H1 (cell line): ENCODE measurements at regions not wholly inside any gene's neighbourhood (a gene's known extent, or its start where the extent isn't known, plus 50 kb on each side); places are given as distances from the start of the nearest gene placed in this dataset.

Experiments
- KDM5A ChIP-seq: fragments of 200-600 bp; IDR thresholded peaks from 2 replicates; pipeline ENCODE4 v1.7.1; 2012; ENCODE audit warnings: mild to moderate bottlenecking, low read length, inconsistent platforms, mixed read lengths
- POLR2AphosphoS5 ChIP-seq: IDR thresholded peaks from 2 replicates; pipeline ENCODE4 v1.6.1; 2011; ENCODE audit warnings: low read depth, low read length
- RBBP5 ChIP-seq: IDR thresholded peaks from 2 replicates; pipeline ENCODE4 v1.7.1; 2012; ENCODE audit warnings: low read depth, mild to moderate bottlenecking, inconsistent platforms, low read length, moderate library complexity, borderline replicate concordance
- TAF1 ChIP-seq: IDR thresholded peaks from 2 replicates; pipeline ENCODE4 v1.6.1; 2011; ENCODE audit warnings: mild to moderate bottlenecking, low read depth, low read length
- YY1 ChIP-seq: IDR thresholded peaks from 2 replicates; pipeline ENCODE4 v1.6.1; 2011; ENCODE audit warnings: low read depth, mild to moderate bottlenecking, low read length
- ZNF274 ChIP-seq: IDR thresholded peaks from 2 replicates; pipeline ENCODE4 v1.7.0; 2012; ENCODE audit warnings: low read length, borderline replicate concordance; ENCODE audit errors: extremely low read depth
- TF ChIP-seq, protein P1 (sequence below), 3 experiments: IDR thresholded peaks; 1 replicate in 2 of 3; 2 replicates in 1 of 3; pipeline versions ENCODE4 v1.5.1 to v1.6.1; 2011; ENCODE audit warnings: low read length in 3 of 3, mild to moderate bottlenecking in 3 of 3, inconsistent platforms in 2 of 3, low read depth in 1 of 3, moderate library complexity in 1 of 3; ENCODE audit not compliant: insufficient read depth in 1 of 3; ENCODE audit errors: control extremely low read depth in 1 of 3
- TF ChIP-seq, protein P2 (sequence below): IDR thresholded peaks from 2 replicates; pipeline ENCODE4 v1.6.1; 2011; ENCODE audit warnings: low read length, improper control_type of control experiment

DNA sequence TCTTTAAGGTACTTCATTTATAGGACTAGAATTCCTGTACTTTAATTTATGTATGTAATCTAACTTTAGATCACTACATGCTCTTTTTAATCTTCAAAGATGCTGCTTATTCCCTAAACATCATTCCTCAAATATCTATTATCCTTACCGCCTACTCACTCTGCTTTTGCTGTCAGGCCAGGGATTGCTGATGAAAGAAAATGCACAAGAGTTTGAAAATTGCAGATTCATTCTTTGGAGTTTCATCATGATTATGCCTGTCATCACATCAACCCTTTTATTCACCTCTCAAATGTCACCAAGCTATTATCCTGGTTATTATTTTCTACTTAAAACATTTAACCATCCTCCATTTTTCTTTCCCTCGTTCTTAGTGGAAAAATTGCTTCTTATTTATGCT lies 802.7 kb downstream of the METTL15 start:
- TF ChIP-seq, protein P1, sequence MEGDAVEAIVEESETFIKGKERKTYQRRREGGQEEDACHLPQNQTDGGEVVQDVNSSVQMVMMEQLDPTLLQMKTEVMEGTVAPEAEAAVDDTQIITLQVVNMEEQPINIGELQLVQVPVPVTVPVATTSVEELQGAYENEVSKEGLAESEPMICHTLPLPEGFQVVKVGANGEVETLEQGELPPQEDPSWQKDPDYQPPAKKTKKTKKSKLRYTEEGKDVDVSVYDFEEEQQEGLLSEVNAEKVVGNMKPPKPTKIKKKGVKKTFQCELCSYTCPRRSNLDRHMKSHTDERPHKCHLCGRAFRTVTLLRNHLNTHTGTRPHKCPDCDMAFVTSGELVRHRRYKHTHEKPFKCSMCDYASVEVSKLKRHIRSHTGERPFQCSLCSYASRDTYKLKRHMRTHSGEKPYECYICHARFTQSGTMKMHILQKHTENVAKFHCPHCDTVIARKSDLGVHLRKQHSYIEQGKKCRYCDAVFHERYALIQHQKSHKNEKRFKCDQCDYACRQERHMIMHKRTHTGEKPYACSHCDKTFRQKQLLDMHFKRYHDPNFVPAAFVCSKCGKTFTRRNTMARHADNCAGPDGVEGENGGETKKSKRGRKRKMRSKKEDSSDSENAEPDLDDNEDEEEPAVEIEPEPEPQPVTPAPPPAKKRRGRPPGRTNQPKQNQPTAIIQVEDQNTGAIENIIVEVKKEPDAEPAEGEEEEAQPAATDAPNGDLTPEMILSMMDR (IDR thresholded peaks at IDR 0.05; ENCODE audit: control extremely low read depth in 1 of 3, insufficient read depth in 1 of 3, low read depth in 1 of 3, low read length in 3 of 3), result no peak
- no peak for TF ChIP-seq TAF1
- no peak for TF ChIP-seq POLR2AphosphoS5
- TF ChIP-seq RBBP5, result no peak
- no peak for TF ChIP-seq YY1
- TF ChIP-seq, protein P2, sequence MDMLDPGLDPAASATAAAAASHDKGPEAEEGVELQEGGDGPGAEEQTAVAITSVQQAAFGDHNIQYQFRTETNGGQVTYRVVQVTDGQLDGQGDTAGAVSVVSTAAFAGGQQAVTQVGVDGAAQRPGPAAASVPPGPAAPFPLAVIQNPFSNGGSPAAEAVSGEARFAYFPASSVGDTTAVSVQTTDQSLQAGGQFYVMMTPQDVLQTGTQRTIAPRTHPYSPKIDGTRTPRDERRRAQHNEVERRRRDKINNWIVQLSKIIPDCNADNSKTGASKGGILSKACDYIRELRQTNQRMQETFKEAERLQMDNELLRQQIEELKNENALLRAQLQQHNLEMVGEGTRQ, result no peak
- TF ChIP-seq KDM5A, result no peak
- TF ChIP-seq ZNF274, result no peak
